ENCODE measurements at regions not wholly inside any gene's neighbourhood (a gene's known extent, or its start where the extent isn't known, plus 50 kb on each side); places are given as distances from the start of the nearest gene placed in this dataset.

GRCh38 chr20:53752971-53753879, 159.6 kb upstream of the ZNF217 start:
- TF ChIP-seq POLR2A (IDR thresholded peaks at IDR 0.05) (no peak), POLR2AphosphoS5 (IDR thresholded peaks at IDR 0.05; ENCODE audit: insufficient read depth in 1 of 2, low read depth in 1 of 2) (no peak), CTCF (IDR thresholded peaks at IDR 0.05) (no peak)

All from vagina (tissue), 2 donors.